C4-2B (cell line): ENCODE measurements at regions not wholly inside any gene's neighbourhood (a gene's known extent, or its start where the extent isn't known, plus 50 kb on each side); places are given as distances from the start of the nearest gene placed in this dataset.

Source experiments
- CTCF ChIP-seq: fragments of 450-650 bp; conservative IDR thresholded peaks from 2 replicates; pipeline ENCODE4 v1.5.1; 2017; ENCODE audit warnings: mild to moderate bottlenecking
- ZFX ChIP-seq: fragments of 450-650 bp; IDR thresholded peaks from 2 replicates; pipeline ENCODE4 v1.6.1; 2017

DNA sequence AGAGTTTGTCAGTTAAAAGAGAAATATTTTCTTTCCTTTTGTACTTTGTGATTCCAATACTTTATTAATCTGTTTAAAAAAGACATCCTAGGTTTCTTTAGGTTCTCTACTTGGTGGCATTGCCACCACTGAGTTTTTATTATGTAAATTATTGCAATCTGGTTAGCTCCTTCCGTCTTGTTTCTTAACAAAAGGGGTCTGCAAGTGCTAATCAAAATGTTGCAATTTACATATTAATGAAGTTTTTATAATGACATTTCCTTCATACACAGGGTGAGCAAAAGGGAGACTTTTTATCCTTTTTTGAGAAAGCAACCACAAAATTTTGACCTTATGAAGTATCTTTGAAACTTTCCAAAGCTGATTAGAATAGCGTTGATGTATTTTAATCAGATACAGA, 1307.3 kb downstream of the ROBO2 start:
- TF ChIP-seq CTCF (no peak), ZFX (no peak)
